Amniotic stem cell (primary cell): ENCODE measurements at regions not wholly inside any gene's neighbourhood (a gene's known extent, or its start where the extent isn't known, plus 50 kb on each side); places are given as distances from the start of the nearest gene placed in this dataset.

Source experiments
- DNase-seq: peaks from one replicate; lab custom pipeline; 2025; lab: John Stamatoyannopoulos, UW

GRCh38 chr2:204328373-204328772 is 216.9 kb upstream of the PARD3B start:
- DNase-seq: no peak

GRCh38 chr2:204329016-204329415 is 216.3 kb upstream of the PARD3B start:
- no peak for DNase-seq

- DNase-seq: no peak
Observed at GRCh38 chr2:204329532-204329931, 215.7 kb upstream of the PARD3B start.

- DNase-seq: no peak
Observed at GRCh38 chr2:204331180-204331579, 214.1 kb upstream of the PARD3B start.

GRCh38 chr2:204331988-204332387 is 213.3 kb upstream of the PARD3B start:
- DNase-seq: no peak

- DNase-seq: no peak
Observed at GRCh38 chr2:204332706-204333105, 212.6 kb upstream of the PARD3B start.

GRCh38 chr2:204333861-204334260 is 211.4 kb upstream of the PARD3B start:
- DNase-seq: no peak

GRCh38 chr2:204335451-204336058 is 209.7 kb upstream of the PARD3B start:
- no peak for DNase-seq

GRCh38 chr2:204336153-204336744 is 209.0 kb upstream of the PARD3B start:
- no peak for DNase-seq

GRCh38 chr2:204337638-204338037 is 207.6 kb upstream of the PARD3B start:
- no peak for DNase-seq

GRCh38 chr2:204339212-204339715 is 206.0 kb upstream of the PARD3B start:
- DNase-seq: no peak

- no peak for DNase-seq
Observed at GRCh38 chr2:204340511-204340910, 204.8 kb upstream of the PARD3B start.

GRCh38 chr2:204341887-204342276 is 203.4 kb upstream of the PARD3B start:
- DNase-seq: no peak

- no peak for DNase-seq
Observed at GRCh38 chr2:204343685-204344084, 201.6 kb upstream of the PARD3B start.

GRCh38 chr2:204344119-204344518 is 201.2 kb upstream of the PARD3B start:
- no peak for DNase-seq

GRCh38 chr2:204346906-204347305 is 198.4 kb upstream of the PARD3B start:
- no peak for DNase-seq

- DNase-seq: no peak
Observed at GRCh38 chr2:204353823-204354222, 191.5 kb upstream of the PARD3B start.

- no peak for DNase-seq
Observed at GRCh38 chr2:204354442-204354856, 190.8 kb upstream of the PARD3B start.

GRCh38 chr2:204355688-204356087 is 189.6 kb upstream of the PARD3B start:
- DNase-seq: no peak

- no peak for DNase-seq
Observed at GRCh38 chr2:204356151-204356641, 189.1 kb upstream of the PARD3B start.

- no peak for DNase-seq
Observed at GRCh38 chr2:204357286-204357685, 188.0 kb upstream of the PARD3B start.

- no peak for DNase-seq
Observed at GRCh38 chr2:204359076-204359475, 186.2 kb upstream of the PARD3B start.

GRCh38 chr2:204360218-204361007 is 184.9 kb upstream of the PARD3B start:
- no peak for DNase-seq
